ENCODE measurements at regions not wholly inside any gene's neighbourhood (a gene's known extent, or its start where the extent isn't known, plus 50 kb on each side); places are given as distances from the start of the nearest gene placed in this dataset.

- TF ChIP-seq ZNF276 (CRISPR knock-in tag; IDR thresholded peaks at IDR 0.05; ENCODE audit: low read depth) = 0 out of 2 replicates have a peak, but pooled peaks have one; percentile 36
- peak; percentile 75 for TF ChIP-seq ATF7-NPFF (CRISPR knock-in tag; IDR thresholded peaks at IDR 0.05; ENCODE audit: low read depth)
- no peak for TF ChIP-seq ZNF652 (CRISPR knock-in tag; IDR thresholded peaks at IDR 0.05; ENCODE audit: borderline replicate concordance, low read depth)
- TF ChIP-seq BCL6 (CRISPR knock-in tag; IDR thresholded peaks at IDR 0.05) = peak; percentile 80
- TF ChIP-seq SALL1 (CRISPR knock-in tag; IDR thresholded peaks at IDR 0.05) = peak; percentile 98
- TF ChIP-seq MATR3 (CRISPR knock-in tag; IDR thresholded peaks at IDR 0.05) = no peak
- peak; percentile 85 for TF ChIP-seq HOXA3 (CRISPR knock-in tag; IDR thresholded peaks at IDR 0.05)
- TF ChIP-seq IKZF5 (CRISPR knock-in tag; IDR thresholded peaks at IDR 0.05) = peak; percentile 46; the same call in 1 of the 2 replicates
- 0 out of 2 replicates have a peak, but pooled peaks have one; percentile 35 for TF ChIP-seq HOXA9 (CRISPR knock-in tag; IDR thresholded peaks at IDR 0.05; ENCODE audit: borderline replicate concordance)
- TF ChIP-seq HMGXB4 (CRISPR knock-in tag; IDR thresholded peaks at IDR 0.05; ENCODE audit: borderline replicate concordance in 1 of 2, low read depth in 1 of 2) = peak in 1 of 2 experiments; percentile 61; a peak in 2 of 4 replicates
- peak; percentile 89 for TF ChIP-seq ZNF768 (CRISPR knock-in tag; IDR thresholded peaks at IDR 0.05)
- TF ChIP-seq NFKB2 (CRISPR knock-in tag; IDR thresholded peaks at IDR 0.05; ENCODE audit: borderline replicate concordance) = peak; percentile 65; the same call in 1 of the 2 replicates
- TF ChIP-seq NR2F6 (IDR thresholded peaks at IDR 0.05) = peak; percentile 94
- peak; percentile 93 for TF ChIP-seq NR2F6 (CRISPR knock-in tag; IDR thresholded peaks at IDR 0.05)
- TF ChIP-seq ZSCAN21 (CRISPR knock-in tag; IDR thresholded peaks at IDR 0.05; ENCODE audit: borderline replicate concordance) = peak; percentile 90
- peak; percentile 78; the same call in 1 of the 2 replicates for TF ChIP-seq ZNF33B (CRISPR knock-in tag; IDR thresholded peaks at IDR 0.05)
- TF ChIP-seq CBX1 (IDR thresholded peaks at IDR 0.05; ENCODE audit: low read depth) = no peak
- peak; percentile 75 for TF ChIP-seq ZNF772 (CRISPR knock-in tag; IDR thresholded peaks at IDR 0.05)
- TF ChIP-seq ZFX (CRISPR knock-in tag; IDR thresholded peaks at IDR 0.05; ENCODE audit: low read depth) = peak; percentile 88
- TF ChIP-seq KDM5B (CRISPR knock-in tag; IDR thresholded peaks at IDR 0.05; ENCODE audit: borderline replicate concordance) = peak; percentile 69; the same call in 1 of the 2 replicates
- peak; percentile 83 for TF ChIP-seq PPARG (CRISPR knock-in tag; conservative IDR thresholded peaks at IDR 0.05)
- TF ChIP-seq JARID2 (CRISPR knock-in tag; IDR thresholded peaks at IDR 0.05; ENCODE audit: insufficient replicate concordance) = peak; percentile 29
- TF ChIP-seq TEAD3 (CRISPR knock-in tag; optimal IDR thresholded peaks at IDR 0.05; ENCODE audit: borderline replicate concordance) = peak; percentile 63
Measured at GRCh38 chr6:43916924-43917877, 147.2 kb downstream of the VEGFA start (continued).
